ENCODE measurements at regions not wholly inside any gene's neighbourhood (a gene's known extent, or its start where the extent isn't known, plus 50 kb on each side); places are given as distances from the start of the nearest gene placed in this dataset.

DNA sequence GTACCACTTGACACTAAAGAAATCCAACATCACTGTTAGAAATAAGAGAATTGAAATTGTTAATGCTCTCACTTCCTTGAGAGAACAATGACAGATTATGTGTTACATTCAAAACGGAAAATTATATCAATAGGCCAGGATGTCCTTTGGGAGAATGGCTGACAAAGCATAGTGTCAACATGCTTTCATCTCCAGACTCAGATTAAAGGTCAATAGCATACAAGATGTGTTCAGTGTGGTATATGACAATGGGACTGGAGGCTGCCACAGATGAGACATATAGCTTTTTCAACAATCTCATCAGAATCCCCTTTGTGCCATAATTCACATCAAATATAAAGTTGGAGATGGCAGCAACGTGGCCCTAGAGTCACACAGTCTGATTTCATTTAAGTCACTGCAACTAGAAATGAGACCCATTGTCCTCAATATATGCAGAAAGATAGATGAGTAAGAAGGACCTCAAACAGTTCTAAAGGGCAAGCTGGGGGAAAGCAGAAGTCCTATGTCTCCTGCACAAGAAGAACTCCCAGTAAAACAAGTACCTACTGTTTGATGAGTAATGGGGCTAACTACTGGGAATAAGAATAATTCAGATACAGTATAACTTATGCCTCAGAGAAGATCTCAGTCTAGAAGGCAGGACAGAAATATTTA, 327.9 kb downstream of the TTLL7 start:
- no peak for DNase-seq

DNA sequence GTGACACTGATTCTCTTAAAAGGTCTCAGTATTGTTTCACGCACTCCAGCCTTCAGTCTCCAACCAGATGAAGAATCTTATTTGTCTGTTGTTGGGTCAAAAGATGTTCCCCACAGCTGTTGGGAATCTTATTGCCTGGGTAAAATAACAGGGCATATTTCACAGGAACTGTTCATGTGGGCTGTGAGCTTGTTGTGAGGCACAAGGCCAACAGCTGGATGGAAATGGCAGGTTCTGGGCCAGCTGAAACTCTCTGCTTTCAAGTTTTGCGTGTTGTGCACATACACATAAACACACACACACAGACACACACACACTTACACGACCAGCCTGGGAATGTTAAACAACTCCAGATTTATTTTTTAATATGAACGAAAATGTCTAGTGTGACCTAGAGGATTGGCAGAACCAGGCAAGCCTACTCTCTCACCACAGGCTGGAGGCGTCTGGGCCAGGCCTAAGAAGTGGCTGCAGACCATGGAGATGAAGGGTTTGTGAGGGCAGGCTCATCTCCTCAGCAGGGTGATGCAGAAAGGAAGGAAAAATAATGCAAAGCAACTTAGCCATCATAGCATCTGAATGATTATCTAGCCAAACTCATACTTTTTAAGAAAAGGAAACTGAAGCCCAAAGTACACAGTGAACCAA, 357.0 kb downstream of the TTLL7 start:
- DNase-seq: peak; percentile 91

DNA sequence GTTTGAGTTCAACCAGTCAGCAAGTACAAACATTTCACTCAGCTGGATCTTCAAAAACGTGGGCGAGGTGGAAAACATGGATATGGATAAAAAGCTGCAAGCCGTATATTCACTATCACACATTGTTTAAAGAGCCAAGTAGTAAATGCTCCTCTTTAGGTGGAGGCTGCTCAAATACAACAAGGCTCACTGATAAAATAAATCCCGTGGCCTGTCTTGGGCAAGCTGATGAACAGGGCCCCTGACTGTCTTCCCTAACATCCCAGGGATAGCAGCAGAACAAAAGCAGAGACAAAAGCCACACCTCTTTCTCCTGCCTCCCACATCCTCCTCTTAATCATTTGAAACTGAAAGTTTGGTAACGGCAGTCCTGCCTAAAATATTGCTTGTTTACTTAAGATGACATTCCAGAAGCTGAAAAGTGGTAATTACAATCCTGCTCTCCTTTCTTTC, 357.7 kb downstream of the TTLL7 start:
- peak; percentile 70 for DNase-seq

DNA sequence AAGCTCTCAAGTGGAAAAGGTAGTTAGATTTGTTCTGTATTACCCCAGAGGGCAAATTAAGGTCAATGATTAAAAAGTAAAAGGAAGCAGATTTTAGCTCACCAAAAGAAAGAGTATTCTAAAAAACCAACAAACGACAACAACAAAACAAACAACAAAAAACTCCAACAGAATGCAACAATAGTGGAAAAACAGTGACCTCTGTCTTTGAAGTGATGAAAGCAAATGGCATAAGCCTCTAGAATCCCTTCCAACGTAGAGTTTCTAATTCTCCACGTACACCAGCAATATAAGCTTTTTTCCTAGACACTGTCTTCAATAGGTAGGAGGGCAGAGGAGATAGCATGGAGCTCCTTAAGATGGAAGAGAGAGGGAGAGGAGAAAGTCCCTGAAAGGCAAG, 359.1 kb downstream of the TTLL7 start:
- DNase-seq: no peak

DNA sequence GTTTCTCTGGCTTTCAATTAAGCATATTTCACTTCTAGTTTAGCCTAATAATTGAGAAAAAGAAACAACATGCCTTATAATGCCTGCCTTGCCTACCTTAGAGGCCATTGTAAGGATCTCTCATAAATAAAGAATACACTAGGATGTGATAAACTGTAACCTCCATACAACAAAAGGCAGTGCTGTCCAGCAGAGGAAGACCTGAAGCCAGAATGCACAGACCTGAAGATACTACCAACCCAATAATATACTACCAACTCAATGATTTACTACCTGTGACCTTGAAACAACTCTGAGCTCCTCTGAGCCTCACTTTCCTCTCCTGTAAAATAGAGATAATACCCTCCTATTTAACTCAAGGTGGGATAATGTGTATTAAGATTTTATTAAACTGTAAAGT, 361.3 kb downstream of the TTLL7 start:
- DNase-seq: no peak

DNA sequence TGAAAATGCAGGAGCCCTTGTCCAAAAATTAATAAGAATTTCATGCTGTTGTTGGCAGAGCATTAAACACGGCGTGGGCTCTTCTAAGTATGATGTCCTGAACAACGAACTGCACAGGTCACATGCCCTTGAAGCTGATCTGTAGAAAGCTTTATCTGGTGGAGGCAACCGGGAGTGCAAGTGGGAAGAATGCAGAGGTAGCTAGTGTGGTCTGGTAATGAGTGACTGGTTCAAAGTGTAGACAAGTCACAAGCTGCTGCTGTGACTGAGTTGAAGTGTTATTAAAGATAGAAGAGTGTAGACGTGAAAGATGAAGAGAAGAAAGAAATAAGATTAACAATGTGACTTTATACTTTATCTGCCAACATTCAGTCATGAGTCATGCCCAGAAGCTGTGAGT, 361.9 kb downstream of the TTLL7 start:
- DNase-seq: no peak

DNA sequence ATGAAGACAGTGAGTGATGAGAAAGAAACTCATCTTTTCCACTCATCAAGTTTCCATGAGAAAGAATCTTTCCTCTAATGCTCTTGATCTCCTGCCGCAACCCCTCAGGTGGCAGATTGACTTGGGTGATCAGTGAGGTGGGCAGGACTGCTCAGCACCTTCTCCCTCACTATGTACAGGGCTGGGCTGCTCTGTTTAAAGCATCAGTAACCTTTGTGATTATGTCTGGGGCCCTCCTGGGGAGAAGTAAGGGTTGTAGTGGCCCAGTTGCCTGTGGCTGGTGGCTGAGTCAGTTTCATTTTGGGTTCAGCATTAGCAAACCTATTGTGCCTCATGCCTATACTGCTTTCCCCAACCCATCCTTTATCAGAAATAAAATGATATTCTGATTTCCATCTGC, 366.0 kb downstream of the TTLL7 start:
- no peak for DNase-seq

DNA sequence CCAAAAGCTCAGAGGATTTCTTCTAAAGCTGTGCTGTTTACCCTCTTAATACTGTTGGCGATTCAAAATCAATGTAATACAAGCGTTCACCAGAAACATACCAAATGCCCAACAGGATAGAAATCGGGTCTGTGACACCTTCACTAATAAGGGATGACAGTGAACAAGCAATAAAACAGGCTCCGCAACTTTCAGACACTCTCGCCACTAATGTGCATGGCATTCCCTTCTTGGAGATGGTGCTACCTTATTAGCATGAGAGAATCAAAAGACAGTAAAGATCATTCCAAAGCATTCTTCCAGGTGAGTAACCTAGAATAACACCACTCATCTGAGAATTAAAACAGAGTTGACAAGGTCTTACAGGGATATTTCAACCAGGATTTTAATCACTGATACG, 367.1 kb downstream of the TTLL7 start:
- no peak for DNase-seq

DNA sequence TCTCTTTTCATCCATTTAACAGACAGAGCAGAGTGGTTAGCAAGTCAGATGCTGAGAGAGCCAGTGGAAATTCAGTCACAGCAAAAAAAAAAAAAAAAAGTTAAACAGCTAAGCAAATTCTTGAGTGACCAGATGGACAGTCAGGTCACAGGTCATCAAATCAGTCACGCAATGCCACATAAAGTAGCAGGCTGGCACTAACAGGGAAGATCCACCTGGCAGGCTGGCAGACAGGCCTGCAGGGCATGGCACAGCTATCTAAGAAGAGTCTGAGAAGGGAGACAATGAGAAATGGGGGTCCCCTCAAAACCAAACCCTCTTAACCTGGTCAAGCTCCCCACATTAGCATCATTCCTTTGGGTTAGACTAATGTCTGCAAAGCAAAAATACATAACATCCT, 371.9 kb downstream of the TTLL7 start:
- no peak for DNase-seq

DNA sequence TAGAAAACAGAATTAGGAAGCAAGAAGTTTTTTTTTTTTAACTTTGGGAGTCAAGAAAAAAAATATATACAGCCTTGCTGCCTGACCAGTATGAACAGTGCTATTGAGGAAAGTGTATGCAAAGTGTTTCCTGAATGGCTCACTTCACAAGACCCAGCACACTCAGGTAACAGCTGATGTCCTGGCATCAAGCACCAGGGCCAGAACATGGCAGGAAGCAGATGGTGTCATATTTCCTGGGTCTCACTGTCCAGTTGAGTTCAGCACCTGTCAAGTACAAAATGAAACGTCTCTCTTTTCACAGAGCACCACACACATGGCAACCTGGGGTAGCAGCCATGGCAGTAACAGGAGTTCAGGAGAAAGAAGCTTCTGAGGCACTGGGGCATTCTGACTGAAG, 372.3 kb downstream of the TTLL7 start:
- peak; percentile 61 for DNase-seq

DNA sequence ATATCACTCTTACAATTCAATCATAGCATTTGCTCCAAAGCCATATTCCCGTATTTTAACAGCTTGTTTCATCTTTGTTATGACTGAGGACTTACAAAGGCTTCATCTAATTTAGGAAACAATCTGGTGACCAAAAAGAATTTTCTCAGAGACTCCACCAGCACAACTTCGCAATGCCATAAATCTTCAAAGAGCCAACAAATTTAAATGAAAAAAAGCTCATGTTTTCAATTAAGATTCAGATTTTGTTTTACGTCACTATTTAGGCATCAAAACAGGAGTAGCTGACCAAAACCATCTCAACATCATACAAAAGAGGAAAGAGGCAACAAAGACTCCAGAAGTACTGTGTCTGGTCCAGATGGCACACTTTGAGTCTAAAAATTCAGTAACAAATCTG, 373.3 kb downstream of the TTLL7 start:
- no peak for DNase-seq

DNA sequence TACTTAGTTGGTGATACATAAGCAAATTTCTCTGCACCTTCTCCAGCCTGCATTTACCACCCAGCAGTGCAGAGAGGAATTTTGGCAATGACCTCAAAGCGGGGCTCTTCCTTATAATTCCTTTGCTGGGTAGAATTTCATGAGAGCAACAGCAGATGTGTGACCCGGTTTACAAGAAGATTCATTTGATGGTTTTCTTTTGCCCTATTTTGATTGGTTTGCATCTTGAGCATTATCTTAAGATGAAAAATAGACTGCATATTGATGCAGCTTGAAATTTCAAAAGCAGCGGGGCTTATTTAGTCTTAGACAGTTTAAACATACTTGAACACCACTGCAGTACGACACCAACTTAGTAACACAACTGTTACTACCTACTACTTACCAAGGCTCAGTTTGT, 378.9 kb downstream of the TTLL7 start:
- DNase-seq: peak; percentile 35

DNA sequence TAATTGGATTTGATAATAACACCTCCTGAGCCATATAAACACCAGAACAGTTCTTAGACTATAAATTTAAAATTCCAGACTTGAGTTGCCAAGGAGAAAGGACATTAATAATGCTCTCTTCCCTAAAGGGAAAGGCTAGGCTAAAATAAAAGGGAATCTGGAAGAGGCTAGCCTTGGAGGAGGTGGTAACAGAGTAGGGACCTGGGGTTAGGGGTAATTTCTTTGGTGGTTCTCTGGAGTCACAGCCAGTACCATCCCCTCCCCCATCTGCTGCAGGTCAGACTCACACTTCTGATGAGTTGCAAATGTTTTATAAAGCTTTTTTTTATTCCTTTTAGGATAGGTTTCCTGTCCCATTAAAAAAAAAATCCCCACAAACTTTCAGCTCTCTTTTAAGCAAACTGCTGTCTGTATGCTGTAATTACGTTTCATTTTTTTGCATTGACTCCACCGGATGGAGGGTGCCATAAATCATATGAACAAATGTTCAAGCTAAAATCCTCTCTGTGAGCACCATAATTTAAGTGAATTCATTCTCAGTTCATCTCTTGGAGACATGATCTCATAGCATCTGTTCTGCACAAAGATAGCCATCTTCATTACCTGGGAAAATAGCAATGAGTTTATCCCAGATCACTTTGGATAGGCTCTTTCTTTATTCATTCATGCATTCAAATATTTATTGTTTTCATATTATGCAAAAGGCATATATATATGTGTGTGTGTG, 379.6 kb downstream of the TTLL7 start:
- no peak for DNase-seq

DNA sequence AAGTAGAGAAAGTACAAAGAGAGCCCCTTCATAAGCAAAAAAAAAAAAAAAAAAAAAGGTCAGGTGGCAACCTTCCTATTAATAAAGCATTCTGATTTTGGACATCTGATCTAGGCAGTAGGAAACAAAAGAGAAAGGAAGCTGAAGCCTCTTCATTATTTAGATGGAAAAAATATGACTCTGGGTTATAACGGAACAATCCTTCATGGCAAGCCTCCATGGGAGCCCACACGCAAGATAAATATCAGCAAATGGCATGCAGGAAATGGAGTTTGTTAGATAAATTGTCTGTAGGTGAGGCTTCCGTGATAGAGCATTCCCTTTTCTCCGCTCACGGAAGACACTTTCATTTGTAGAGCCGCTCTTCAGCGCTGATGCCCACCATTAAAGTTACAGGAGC, 381.0 kb downstream of the TTLL7 start:
- no peak for DNase-seq

DNA sequence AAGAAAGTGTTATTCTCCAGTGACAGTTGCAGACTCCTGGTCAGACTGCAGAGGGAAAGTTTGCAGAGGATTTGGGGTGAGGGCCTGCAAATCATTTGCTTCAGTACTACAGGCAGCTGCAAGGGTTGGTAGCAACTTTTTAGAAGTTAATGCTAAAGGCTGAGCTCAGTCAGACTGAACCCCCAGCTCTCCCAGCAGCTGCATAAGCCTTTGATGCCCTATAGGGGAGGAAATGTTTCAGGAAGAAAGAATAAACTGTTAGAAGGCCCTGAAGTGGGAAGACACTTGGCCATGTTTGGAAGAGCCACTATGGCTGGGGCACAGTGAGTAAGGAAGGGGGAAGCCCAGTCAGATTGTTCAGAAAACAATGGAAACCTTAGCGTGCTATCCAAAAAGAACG, 383.6 kb downstream of the TTLL7 start:
- no peak for DNase-seq

DNA sequence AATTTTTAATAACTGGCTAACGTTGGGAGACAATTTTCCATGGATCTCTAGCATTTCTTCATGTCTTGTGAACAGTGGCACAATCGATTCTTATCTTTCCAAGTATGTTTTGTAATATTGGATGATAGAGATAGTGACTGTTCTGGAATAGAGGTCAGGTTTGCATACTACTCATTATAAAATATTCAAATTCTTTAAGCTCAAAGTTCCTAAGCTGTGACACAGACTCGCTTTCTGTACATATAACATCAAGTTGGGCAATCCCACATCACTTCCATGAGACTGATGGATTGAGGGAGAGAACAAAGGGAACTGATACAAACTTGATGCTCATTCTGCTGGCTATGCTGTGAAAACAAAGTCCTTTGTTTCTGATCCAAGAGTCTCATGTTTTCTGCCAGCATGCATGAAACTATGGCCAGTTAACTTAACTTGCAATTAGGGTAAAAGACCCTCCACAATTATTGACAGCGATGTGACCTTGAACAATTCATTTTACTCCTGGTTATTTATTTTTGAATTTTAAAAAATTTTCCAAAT, 392.4 kb downstream of the TTLL7 start:
- DNase-seq: no peak

DNA sequence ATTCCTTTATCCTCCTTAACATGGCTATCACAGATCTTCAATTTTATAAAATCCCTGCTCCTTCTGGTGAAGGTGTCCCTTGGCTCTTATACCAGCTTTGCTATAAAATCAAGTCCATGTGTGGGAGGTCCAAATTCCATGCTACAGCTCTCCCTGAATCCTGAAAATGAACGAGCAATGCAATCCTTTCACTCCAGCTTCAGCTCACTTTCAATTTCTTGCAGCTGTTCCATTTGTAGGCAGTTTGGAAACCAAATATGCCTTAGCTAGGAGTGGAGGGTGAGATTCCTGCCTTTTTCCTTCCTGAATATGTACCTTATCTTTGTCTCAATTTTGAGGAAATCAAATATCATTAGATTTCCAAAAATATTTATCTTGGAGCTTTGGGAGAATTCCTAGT, 402.6 kb downstream of the TTLL7 start:
- peak; percentile 65 for DNase-seq

DNA sequence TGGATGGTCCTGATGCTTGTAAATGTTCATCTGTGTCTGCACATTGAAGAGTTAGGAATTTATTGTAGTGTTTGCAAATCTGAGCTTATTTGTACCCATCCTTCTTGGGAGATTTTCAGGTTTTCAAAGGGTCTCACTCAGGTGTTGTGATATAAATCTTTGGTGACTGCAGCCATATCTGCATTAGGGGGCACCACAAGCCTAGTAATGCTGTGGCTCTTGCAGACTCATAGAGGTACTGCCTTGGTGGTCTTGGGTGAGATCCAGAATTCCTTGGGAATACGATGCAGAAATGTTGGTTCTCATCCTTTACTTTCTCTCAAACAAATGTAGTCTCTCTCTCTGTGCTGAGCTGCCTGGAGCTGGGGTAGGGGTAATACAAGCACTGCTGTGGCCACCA, 405.9 kb downstream of the TTLL7 start:
- no peak for DNase-seq

DNA sequence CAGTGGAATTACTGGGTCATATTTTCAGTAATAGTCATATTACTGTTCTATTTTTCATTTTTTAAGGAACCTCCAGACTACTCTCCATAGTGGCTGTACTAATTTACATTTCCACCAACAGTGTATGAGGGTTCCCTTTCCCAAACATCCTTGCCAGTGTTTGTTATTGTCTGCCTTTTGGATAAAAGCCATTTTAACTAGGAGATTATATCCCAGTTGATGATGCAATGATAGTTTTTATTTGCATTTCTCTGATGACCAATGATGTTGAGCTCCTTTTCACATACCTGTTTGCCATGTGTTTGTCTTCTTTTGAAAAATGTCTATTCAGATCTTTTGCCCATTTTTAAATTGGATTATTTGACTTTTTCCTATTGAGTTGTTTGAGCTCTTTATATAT, 410.8 kb downstream of the TTLL7 start:
- DNase-seq: no peak

DNA sequence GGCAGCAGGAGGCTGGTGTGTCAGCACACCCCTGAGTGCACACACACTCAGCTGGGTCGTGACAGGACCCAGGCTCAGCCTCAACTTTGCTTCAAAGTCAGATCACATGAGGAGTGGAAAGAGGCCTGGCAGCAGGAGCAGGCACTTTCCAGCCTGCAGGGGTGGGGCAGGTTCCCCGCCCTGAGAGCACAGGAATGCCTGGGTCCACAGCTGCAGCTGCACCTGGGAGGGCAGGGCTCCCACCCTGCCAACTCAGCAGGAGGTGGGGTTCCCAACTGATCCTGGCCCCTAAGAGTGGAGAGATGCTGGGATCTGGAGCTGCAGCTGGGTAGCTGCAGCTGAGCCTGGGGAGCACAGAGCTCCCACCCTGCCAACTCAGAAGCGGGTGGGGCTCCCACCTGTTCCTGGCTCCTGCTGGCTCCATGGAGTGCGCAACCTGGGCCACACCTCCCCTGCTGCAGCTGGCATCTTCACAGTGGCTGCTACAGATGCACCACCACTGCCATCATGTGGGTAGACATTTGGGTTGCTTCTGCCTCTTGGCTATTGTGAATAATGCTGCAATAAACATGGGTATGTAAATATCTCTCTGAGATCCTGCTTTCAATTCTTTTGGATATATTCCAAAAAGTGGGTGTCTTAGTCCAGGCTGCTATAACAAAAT, 415.4 kb downstream of the TTLL7 start:
- peak; percentile 18 for DNase-seq

DNA sequence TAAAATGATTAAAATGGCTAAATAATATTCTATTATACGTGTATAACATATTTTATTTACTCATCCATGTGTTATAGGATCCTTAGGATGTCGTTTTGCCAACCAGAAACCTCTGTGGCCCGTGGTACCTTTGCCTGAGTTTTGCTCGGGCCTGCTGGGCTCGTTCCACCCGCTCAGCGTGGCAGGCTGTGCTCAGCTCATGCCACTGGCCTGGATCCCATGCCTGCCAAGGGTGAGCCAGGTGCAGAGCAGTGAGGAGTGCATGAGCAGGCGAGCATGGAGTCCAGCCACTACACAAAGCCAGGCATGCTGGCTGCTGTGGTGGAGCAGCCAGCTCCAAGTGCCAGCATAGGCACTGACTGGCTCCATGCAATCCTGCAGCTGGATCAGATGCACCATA, 417.2 kb downstream of the TTLL7 start:
- no peak for DNase-seq

DNA sequence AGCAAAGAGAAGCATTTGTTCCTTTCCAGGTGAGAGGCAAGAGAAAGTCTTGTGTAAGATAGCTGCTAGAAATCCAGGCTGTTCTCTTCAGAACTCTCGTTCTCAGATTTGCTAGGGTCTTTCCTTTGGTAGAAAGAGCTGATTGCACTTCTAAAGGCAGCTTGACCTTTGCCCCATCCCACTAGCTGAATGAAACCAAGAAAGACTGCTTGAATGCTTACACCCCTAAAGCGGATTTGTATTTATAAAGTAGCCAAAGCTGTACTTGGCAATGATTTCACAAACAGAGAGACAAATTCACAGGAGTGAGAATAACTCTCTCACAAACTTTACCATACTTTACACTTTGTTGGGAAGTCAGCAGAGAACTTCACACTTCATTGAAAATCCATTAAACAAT, 424.1 kb downstream of the TTLL7 start:
- no peak for DNase-seq

DNA sequence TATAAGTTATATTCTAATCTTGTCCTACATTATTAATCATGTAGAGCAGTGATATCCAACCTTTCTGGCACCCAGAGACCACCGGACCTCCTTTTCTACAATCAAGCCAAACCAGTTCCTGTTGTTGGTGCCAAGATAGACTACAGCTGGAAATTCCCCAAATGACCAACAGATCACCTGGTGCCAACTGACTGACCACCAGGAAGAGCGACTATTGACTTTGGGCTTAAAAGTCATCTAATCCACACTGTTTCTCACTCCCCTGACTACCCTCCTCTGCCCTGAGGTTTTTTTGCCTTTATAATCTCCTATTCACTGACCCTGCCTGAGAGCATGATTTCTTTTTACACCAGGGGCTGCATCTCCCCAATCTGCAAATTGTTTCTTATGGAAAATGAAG, 425.2 kb downstream of the TTLL7 start:
- DNase-seq: no peak
